ENCODE measurements at regions not wholly inside any gene's neighbourhood (a gene's known extent, or its start where the extent isn't known, plus 50 kb on each side); places are given as distances from the start of the nearest gene placed in this dataset.

DNA sequence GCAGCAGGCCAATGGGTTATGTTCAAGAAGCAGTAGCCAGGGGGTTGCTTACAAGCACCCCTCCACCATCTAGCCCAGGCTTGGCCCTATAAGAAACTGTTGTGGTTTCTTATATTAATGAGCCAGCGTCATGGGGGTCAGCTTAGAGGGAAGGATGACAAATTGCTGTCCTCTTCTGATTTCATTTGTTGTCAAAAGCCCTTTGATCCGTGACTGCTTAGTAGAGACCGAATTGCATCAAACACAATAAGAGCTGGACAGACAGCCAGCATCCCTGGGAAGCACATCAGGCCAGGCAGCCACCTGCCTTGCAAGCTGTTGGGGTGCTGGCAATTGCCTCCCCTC, 206.6 kb upstream of the SETBP1 start:
- no peak overlapping the region for H3K27ac ChIP-seq (ENCODE audit: insufficient read depth, low read length)
- no peaks in the 10 kb centered on the region for H3K4me1 ChIP-seq (ENCODE audit: control insufficient read depth, extremely low read depth, insufficient read depth, low read length)
- DNase-seq (ENCODE audit: low read depth in 2 of 2) = peak in 1 of 2 donors; percentile 44
- no peak overlapping the region for H3K4me3 ChIP-seq (replicated peaks in 1 of 4; ENCODE audit: control extremely low read depth in 1 of 4, insufficient read depth in 1 of 4, low read depth in 3 of 4, low read length in 4 of 4)
- no peaks in the 10 kb centered on the region for H4K20me1 ChIP-seq (ENCODE audit: control insufficient read depth, extremely low read depth, insufficient read depth, low read length)
- H2AFZ ChIP-seq (ENCODE audit: low read length) = no peak overlapping the region
- no peaks in the 10 kb centered on the region for H3K36me3 ChIP-seq (ENCODE audit: control insufficient read depth, insufficient read depth, low read length)
- no peaks in the 10 kb centered on the region for H3K79me2 ChIP-seq (ENCODE audit: control insufficient read depth, insufficient read depth, low read length)
- H3K27me3 ChIP-seq (ENCODE audit: control insufficient read depth, insufficient read depth, low read length) = no peaks in the 10 kb centered on the region
- TF ChIP-seq EZH2 (IDR thresholded peaks at IDR 0.05; ENCODE audit: low read length, missing control alignments) = no peak
- TF ChIP-seq, protein P1, sequence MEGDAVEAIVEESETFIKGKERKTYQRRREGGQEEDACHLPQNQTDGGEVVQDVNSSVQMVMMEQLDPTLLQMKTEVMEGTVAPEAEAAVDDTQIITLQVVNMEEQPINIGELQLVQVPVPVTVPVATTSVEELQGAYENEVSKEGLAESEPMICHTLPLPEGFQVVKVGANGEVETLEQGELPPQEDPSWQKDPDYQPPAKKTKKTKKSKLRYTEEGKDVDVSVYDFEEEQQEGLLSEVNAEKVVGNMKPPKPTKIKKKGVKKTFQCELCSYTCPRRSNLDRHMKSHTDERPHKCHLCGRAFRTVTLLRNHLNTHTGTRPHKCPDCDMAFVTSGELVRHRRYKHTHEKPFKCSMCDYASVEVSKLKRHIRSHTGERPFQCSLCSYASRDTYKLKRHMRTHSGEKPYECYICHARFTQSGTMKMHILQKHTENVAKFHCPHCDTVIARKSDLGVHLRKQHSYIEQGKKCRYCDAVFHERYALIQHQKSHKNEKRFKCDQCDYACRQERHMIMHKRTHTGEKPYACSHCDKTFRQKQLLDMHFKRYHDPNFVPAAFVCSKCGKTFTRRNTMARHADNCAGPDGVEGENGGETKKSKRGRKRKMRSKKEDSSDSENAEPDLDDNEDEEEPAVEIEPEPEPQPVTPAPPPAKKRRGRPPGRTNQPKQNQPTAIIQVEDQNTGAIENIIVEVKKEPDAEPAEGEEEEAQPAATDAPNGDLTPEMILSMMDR (conservative IDR thresholded peaks at IDR 0.05 in 1 of 2, IDR thresholded peaks at IDR 0.05 in 1 of 2; ENCODE audit: low read depth in 1 of 2, low read length in 2 of 2) = no peak
- no peak overlapping the region for H3K4me2 ChIP-seq (ENCODE audit: extremely low read depth, insufficient read depth, low read length)
- H3K9me3 ChIP-seq (ENCODE audit: control insufficient read depth, insufficient read depth, low read depth, low read length) = no peaks in the 10 kb centered on the region
- no peak overlapping the region for H3K9ac ChIP-seq (ENCODE audit: insufficient read depth, low read length)

DNA sequence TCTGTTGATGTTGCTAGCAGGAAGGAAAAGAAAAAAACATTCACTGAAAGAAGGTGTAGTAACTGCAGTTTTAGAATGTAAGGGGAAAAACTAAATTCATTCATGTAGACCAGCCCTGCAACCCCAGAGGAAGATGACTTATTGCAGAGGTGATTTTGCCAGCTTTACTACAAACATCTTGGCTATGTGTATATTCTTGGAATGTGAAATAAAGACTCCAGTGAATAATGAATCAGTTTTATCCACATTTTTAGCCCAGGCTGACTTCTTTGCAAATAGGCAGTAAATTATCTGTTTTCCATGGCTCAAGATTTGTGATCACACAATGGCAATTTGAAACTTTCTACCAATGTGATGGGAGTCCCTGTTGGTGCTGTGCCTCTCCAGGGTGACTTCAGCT, 206.1 kb upstream of the SETBP1 start:
- Histone ChIP-seq H3K27me3 (ENCODE audit: control insufficient read depth, insufficient read depth, low read length) (no peaks in the 10 kb centered on the region), H3K27ac (ENCODE audit: insufficient read depth, low read length) (no peak overlapping the region), H4K20me1 (ENCODE audit: control insufficient read depth, extremely low read depth, insufficient read depth, low read length) (no peaks in the 10 kb centered on the region), H3K4me1 (ENCODE audit: control insufficient read depth, extremely low read depth, insufficient read depth, low read length) (no peaks in the 10 kb centered on the region), H3K4me3 (replicated peaks in 1 of 4; ENCODE audit: control extremely low read depth in 1 of 4, insufficient read depth in 1 of 4, low read depth in 3 of 4, low read length in 4 of 4) (no peak overlapping the region), H3K36me3 (ENCODE audit: control insufficient read depth, insufficient read depth, low read length) (no peaks in the 10 kb centered on the region), H3K79me2 (ENCODE audit: control insufficient read depth, insufficient read depth, low read length) (no peaks in the 10 kb centered on the region), H2AFZ (ENCODE audit: low read length) (no peak overlapping the region), H3K9me3 (ENCODE audit: control insufficient read depth, insufficient read depth, low read depth, low read length) (no peaks in the 10 kb centered on the region), H3K4me2 (ENCODE audit: extremely low read depth, insufficient read depth, low read length) (no peak overlapping the region), H3K9ac (ENCODE audit: insufficient read depth, low read length) (no peak overlapping the region)
- peak in 1 of 2 donors; percentile 43 for DNase-seq (ENCODE audit: low read depth in 2 of 2)
- TF ChIP-seq, protein P1 (conservative IDR thresholded peaks at IDR 0.05 in 1 of 2, IDR thresholded peaks at IDR 0.05 in 1 of 2; ENCODE audit: low read depth in 1 of 2, low read length in 2 of 2) = no peak
- TF ChIP-seq EZH2 (IDR thresholded peaks at IDR 0.05; ENCODE audit: low read length, missing control alignments) = no peak

DNA sequence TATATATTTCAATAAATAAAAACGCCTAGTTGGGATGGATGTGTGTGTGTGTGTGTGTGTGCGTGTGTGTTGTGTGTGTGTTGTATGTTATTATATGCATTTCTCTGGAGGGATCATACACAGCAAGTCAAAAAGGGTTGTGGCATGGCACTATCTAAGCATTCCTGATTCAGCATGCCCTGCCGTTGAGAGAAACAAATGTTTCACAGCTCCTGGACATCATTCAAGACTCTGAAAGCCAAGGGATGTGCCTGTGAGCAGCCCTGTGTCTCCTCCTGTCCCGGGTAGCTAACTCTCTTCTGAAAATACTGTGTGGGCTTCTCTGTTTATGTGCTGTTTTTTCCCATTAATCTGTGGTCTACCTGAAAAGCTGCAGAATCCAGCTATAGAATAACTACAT, 197.9 kb upstream of the SETBP1 start:
- DNase-seq (ENCODE audit: low read depth in 2 of 2) = no peak
- no peak overlapping the region for H3K9ac ChIP-seq (ENCODE audit: insufficient read depth, low read length)

More for the DNA sequence above, 197.9 kb upstream of the SETBP1 start:
- no peaks in the 10 kb centered on the region for H4K20me1 ChIP-seq (ENCODE audit: control insufficient read depth, extremely low read depth, insufficient read depth, low read length)
- no peak overlapping the region for H3K4me3 ChIP-seq (replicated peaks in 1 of 4; ENCODE audit: control extremely low read depth in 1 of 4, insufficient read depth in 1 of 4, low read depth in 3 of 4, low read length in 4 of 4)
- no peaks in the 10 kb centered on the region for H3K9me3 ChIP-seq (ENCODE audit: control insufficient read depth, insufficient read depth, low read depth, low read length)
- no peaks in the 10 kb centered on the region for H3K27me3 ChIP-seq (ENCODE audit: control insufficient read depth, insufficient read depth, low read length)
- H3K27ac ChIP-seq (ENCODE audit: insufficient read depth, low read length) = no peak overlapping the region
- no peaks in the 10 kb centered on the region for H3K4me1 ChIP-seq (ENCODE audit: control insufficient read depth, extremely low read depth, insufficient read depth, low read length)
- H2AFZ ChIP-seq (ENCODE audit: low read length) = no peak overlapping the region
- no peaks in the 10 kb centered on the region for H3K36me3 ChIP-seq (ENCODE audit: control insufficient read depth, insufficient read depth, low read length)
- TF ChIP-seq, protein P1 (conservative IDR thresholded peaks at IDR 0.05 in 1 of 2, IDR thresholded peaks at IDR 0.05 in 1 of 2; ENCODE audit: low read depth in 1 of 2, low read length in 2 of 2) = no peak
- TF ChIP-seq EZH2 (IDR thresholded peaks at IDR 0.05; ENCODE audit: low read length, missing control alignments) = no peak
- H3K79me2 ChIP-seq (ENCODE audit: control insufficient read depth, insufficient read depth, low read length) = no peaks in the 10 kb centered on the region
- no peak overlapping the region for H3K4me2 ChIP-seq (ENCODE audit: extremely low read depth, insufficient read depth, low read length)
